ENCODE measurements at regions not wholly inside any gene's neighbourhood (a gene's known extent, or its start where the extent isn't known, plus 50 kb on each side); places are given as distances from the start of the nearest gene placed in this dataset.

- Histone ChIP-seq H3K36me3 (ENCODE audit: control insufficient read depth in 2 of 2, insufficient read depth in 1 of 2, low read length in 2 of 2) (no peaks in the 10 kb centered on the region), H3K27ac (ENCODE audit: extremely low read depth, low read depth, low read length) (no peak overlapping the region), H3K4me3 (ENCODE audit: low read depth, low read length) (no peak overlapping the region), H3K4me1 (ENCODE audit: control insufficient read depth, insufficient read depth, low read length) (no peaks in the 10 kb centered on the region), H3K9me3 (ENCODE audit: control insufficient read depth, insufficient read depth, low read depth, low read length) (no peaks in the 10 kb centered on the region)
- CTCF ChIA-PET, result no interaction called here
- POLR2A ChIA-PET, result no interaction called here
- TF ChIP-seq ZNF239 (tag by site-specific recombination; IDR thresholded peaks at IDR 0.05), result no peak
- TF ChIP-seq OVOL3 (tag by site-specific recombination; IDR thresholded peaks at IDR 0.05), result no peak
- TF ChIP-seq ZNF211 (tag by site-specific recombination; IDR thresholded peaks at IDR 0.05; ENCODE audit: low read depth), result no peak
- TF ChIP-seq ZNF140 (tag by site-specific recombination; IDR thresholded peaks at IDR 0.05), result no peak
- TF ChIP-seq BCL11B (tag by site-specific recombination; IDR thresholded peaks at IDR 0.05; ENCODE audit: low read depth), result no peak
- TF ChIP-seq ZNF501 (tag by site-specific recombination; IDR thresholded peaks at IDR 0.05), result no peak
- TF ChIP-seq ZNF529 (tag by site-specific recombination; IDR thresholded peaks at IDR 0.05; ENCODE audit: insufficient replicate concordance), result no peak
- TF ChIP-seq KLF17 (tag by site-specific recombination; IDR thresholded peaks at IDR 0.05), result no peak
- no peak for TF ChIP-seq KLF8 (tag by site-specific recombination; IDR thresholded peaks at IDR 0.05)
- no peak for TF ChIP-seq ZNF473 (tag by site-specific recombination; IDR thresholded peaks at IDR 0.05)
- TF ChIP-seq ZNF37A (tag by site-specific recombination; IDR thresholded peaks at IDR 0.05), result no peak
- no peak for TF ChIP-seq ZNF174 (tag by site-specific recombination; IDR thresholded peaks at IDR 0.05)
- TF ChIP-seq ZNF391 (tag by site-specific recombination; IDR thresholded peaks at IDR 0.05; ENCODE audit: borderline replicate concordance, low read depth), result no peak
- TF ChIP-seq GFI1B (tag by site-specific recombination; IDR thresholded peaks at IDR 0.05), result no peak
- TF ChIP-seq CTCF (tag by site-specific recombination; IDR thresholded peaks at IDR 0.05), result no peak
These were observed 216.7 kb downstream of the ACTL7B start for GRCh38 chr9:108639091-108639490.

DNA sequence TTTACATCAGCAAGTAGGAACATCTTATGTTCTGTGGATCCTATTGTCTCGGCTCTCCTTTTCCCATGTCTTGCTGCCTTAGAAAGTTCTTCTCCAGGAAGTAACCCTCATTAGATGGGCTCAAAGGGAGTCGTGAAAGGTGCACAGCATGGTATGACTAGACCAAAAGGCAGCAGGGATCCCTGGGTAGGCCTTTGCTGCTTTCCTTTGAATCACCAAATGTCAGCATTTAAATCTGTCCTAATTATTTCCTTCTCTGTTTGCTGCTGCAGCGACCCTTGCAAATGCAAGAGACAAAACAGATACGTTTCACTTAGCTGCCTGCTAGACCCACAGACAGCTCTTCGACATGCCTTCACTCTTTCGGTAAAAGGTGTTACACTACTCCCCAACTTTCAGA is 218.4 kb downstream of the ACTL7B start:
- POLR2A ChIA-PET, result no interaction called here

More for the DNA sequence above, 218.4 kb downstream of the ACTL7B start:
- CTCF ChIA-PET, result no interaction called here
- H3K9me3 ChIP-seq (ENCODE audit: control insufficient read depth, insufficient read depth, low read depth, low read length), result no peaks in the 10 kb centered on the region
- H3K27ac ChIP-seq (ENCODE audit: extremely low read depth, low read depth, low read length), result no peak overlapping the region
- no peaks in the 10 kb centered on the region for H3K4me1 ChIP-seq (ENCODE audit: control insufficient read depth, insufficient read depth, low read length)
- no peaks in the 10 kb centered on the region for H3K36me3 ChIP-seq (ENCODE audit: control insufficient read depth in 2 of 2, insufficient read depth in 1 of 2, low read length in 2 of 2)
- no peak for TF ChIP-seq ZNF157 (tag by site-specific recombination; IDR thresholded peaks at IDR 0.05)
- no peak for TF ChIP-seq SP2 (tag by site-specific recombination; IDR thresholded peaks at IDR 0.05)
- no peak for TF ChIP-seq ZNF747 (tag by site-specific recombination; IDR thresholded peaks at IDR 0.05)
- no peak for TF ChIP-seq ZNF626 (tag by site-specific recombination; IDR thresholded peaks at IDR 0.05)
- no peak for TF ChIP-seq ZNF302 (tag by site-specific recombination; IDR thresholded peaks at IDR 0.05; ENCODE audit: low read depth)
- no peak for TF ChIP-seq ZNF155 (tag by site-specific recombination; IDR thresholded peaks at IDR 0.05)
- TF ChIP-seq ZNF26 (tag by site-specific recombination; IDR thresholded peaks at IDR 0.05), result no peak
- TF ChIP-seq ZNF560 (tag by site-specific recombination; IDR thresholded peaks at IDR 0.05; ENCODE audit: borderline replicate concordance), result no peak
- no peak for TF ChIP-seq ZBTB49 (tag by site-specific recombination; IDR thresholded peaks at IDR 0.05; ENCODE audit: low read depth)
- no peak for TF ChIP-seq RBAK (tag by site-specific recombination; IDR thresholded peaks at IDR 0.05)
- no peak for TF ChIP-seq ZNF529 (tag by site-specific recombination; IDR thresholded peaks at IDR 0.05; ENCODE audit: insufficient replicate concordance)
- no peak overlapping the region for H3K4me3 ChIP-seq (ENCODE audit: low read depth, low read length)
